HG03457 (cell line): ENCODE measurements at regions not wholly inside any gene's neighbourhood (a gene's known extent, or its start where the extent isn't known, plus 50 kb on each side); places are given as distances from the start of the nearest gene placed in this dataset.

Source experiments
- ATAC-seq: cut with Tn5 transposase; IDR thresholded peaks from one replicate; pipeline ENCODE4 v1.9.1; 2021; ENCODE audit warnings: moderate number of reproducible peaks; ENCODE audit not compliant: unreplicated experiment

GRCh38 chr2:117067900-117068299 lies 746.6 kb upstream of the DDX18 start:
- ATAC-seq, result no peak

- ATAC-seq, result no peak
Observed at GRCh38 chr2:117068371-117068770, 746.1 kb upstream of the DDX18 start.

DNA sequence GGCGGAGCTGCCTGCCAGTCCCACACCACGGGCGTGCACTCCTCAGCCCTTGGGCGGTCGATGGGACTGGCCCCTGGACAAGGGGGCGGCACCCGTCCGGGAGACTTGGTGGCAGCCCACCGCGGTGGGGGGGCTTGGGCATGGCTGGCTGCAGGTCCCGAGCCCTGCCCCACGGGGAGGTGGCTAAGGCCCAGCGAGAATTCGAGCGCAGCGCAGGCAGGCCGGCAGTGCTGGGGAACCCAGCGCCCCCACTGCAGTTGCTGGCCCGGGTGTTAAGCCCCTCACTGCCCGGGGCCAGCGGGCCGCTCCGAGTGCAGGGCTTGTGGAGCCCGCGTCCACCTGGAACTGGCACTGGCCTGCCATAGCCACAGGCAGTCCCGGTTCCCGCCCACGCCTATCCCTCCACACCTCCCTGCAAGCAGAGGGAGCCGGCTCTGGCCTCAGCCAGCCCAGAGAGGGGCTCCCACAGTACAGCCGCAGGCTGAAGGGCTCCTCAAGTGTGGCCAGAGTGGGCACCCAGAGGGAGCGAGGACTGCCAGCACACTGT lies 742.9 kb upstream of the DDX18 start:
- no peak for ATAC-seq

DNA sequence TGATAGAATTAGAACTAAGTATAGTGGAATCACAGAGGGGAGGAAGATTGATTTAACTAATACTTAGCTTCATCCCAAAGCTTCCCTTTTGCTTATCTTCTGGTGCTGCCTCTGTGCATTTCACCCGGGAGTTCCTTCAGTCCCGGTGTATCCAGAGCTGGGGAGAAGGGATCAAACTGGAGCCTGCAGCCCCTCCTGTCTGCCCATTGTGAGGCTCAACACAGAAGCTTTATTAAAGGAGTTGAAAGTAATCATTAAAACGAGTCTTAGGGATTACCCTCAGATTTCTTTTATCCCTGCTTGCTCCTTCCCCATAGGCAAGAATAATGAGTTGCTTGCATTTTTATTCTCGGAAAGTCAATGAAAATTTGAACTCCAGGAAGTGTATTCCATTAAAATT lies 739.7 kb upstream of the DDX18 start:
- ATAC-seq, result no peak

- no peak for ATAC-seq
Observed at GRCh38 chr2:117085256-117085655, 729.2 kb upstream of the DDX18 start.

GRCh38 chr2:117085737-117086136 lies 728.8 kb upstream of the DDX18 start:
- no peak for ATAC-seq

DNA sequence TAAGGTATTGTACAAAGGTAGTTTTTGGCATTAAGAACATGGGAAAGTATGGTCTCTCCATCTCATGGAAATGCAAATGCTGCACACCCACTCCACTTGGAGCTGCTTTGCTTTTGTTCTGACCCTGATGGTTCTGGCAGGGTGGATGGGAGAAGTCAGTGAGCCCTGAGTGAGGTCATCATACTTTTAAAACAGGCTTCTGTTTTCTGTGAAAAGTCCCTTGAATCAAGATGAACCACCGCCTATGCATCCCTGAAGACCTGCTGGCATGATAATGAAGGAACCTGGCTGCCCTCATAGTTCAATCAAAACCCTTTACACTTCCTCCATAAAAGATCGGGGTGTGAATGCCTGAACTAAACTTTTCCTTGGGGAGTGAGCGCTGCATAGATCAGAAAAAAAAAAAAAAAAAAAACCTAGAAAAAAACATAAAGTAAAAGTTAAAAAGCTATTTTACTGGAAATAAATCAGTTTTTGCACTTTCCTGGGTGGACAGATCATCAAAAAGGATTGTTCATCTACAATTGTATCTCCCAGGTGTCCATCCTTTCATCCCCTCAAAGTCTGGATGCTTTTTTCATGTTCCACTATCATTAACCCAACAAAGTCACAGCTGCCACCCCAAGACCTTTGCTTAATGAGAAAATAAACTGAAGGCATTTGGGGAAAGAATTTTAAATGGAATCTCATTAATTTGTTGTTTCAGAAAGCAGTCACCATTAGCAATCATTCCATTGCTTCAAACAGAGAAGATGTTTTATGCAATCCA lies 728.1 kb upstream of the DDX18 start:
- no peak for ATAC-seq

- no peak for ATAC-seq
Observed at GRCh38 chr2:117086943-117087250, 727.6 kb upstream of the DDX18 start.

DNA sequence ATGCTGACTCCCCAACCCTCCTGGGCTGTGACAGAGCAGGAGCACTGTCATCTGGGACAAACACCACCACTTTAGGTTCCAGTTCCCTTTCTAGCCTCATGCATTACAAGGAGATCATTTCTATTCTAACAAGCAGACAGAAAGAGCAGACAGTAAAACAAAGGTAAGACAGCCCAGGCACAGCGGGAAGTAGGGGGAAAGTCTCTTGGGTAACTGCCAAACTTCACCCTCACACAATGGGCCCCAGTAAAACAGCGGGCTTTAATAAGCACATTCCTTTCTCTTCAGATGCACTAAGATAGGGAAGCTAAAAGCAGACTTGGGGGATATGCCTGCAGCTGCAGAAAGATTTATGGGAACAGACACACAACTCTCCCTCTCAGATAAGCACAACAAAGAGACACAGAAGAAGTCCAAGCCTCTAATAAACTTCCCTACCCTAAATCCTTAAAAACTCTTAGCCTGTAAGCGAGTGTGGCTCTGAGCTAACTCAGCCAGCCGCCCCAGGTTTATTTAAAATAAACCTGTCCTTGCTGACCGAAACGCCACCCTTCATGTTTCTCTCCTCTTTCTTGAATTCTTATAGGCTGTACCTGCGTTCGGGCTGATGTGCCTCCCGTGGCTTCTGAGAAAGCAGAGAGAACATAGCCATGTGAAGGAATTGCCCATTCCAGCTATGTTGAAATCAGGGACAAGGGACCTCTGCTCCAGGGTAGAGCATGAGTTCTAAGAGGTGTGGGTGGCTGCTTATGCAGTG lies 726.8 kb upstream of the DDX18 start:
- ATAC-seq, result no peak

DNA sequence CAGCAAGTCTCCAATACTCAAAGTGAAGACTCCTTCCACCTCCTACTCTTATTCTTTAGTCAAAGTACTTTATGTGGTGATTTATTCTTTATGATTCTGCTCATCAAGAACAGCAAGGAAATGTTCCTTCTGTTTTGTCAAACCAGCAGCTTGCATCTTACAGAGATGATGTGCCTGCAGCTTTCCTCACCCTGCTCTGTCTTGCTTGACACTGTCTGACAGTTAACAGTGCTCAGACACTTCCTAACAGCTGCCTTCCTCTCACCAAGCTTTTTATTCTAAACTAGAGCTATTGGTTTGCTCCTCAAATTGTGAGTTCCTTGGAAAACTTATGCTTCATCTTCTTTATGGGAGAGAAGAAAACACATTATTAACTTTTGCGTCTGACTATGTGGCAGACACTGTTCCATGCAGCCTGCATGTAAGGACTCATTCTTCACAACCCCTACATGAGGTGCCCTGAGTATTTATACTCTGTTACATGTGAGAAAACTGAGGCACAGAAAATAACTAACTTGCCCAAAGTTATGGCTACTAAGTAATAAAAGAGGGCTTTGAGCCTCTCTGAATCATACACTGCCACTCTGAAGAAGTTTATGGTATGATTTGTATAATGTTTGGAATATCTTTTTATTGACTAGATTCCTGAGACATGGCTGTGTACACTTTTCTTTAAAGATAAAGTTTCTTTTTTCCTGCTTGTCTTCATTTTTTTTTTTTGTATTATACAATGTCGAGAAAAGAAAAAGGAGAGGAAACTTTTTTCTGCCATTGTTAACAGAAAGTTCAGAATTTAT lies 723.3 kb upstream of the DDX18 start:
- no peak for ATAC-seq

GRCh38 chr2:117101613-117102012 lies 712.9 kb upstream of the DDX18 start:
- no peak for ATAC-seq

DNA sequence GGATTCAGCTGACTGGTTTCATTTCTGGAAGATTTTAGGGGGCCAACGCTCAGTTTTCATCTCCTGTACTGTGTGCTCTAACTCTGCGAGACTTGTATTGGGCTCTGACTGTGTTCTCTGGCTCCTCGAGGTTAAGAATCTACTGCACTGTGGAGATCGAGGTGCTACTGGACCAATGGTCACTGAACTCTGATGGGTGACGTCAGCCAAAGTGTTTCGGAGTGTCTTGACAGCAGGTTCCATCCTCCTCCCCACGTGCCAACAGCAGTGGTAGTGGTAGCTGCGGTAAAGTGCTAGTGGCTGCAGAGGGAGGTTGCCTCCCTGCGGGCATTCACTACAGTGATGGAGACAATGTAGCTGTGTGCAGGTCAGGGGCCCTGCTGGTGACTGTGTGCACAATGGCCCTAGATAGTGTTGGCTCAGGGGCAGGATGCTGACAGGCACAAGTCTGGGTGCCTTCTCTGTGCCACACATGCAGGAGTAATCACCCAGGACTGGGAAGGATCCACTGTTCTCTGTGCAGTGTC lies 705.7 kb upstream of the DDX18 start:
- no peak for ATAC-seq

DNA sequence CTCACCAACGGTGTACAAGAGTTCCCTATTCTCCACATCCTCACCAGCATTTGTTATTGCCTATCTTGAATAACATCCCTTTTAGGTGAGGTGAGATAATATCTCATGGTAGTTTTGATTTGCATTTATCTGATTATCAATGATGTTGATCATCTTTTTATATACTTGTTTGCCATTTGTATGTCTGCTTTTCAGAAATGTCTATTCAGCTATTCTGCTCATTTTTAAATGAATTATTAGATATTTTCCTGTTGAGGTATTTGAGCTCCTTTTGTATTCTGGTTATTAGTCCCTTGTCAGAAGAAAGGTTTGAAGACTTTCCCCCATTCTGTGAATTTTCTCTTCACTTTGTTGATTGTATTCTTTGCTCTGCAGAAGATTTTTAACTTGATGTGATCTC lies 695.5 kb upstream of the DDX18 start:
- ATAC-seq, result no peak

- no peak for ATAC-seq
Observed at GRCh38 chr2:117123362-117123761, 691.1 kb upstream of the DDX18 start.

DNA sequence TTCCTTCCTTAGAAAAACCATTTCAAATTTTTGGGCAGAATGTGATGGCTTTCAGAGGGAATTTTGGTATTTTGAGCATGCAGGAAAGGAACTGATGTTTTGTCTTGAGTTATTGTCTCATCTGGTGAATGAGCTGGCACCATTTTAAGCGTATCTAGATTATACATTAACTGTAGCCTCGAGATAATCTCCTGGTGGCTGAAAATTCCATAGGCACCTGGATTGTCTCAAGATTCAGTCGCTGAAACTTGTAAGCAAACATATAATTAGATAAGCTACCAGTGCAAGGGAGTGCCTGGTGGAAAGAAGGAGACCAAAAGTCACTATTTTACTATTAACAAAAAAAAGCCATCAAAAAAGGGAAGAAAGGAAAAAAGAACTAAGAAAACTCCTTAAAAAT lies 687.8 kb upstream of the DDX18 start:
- no peak for ATAC-seq

DNA sequence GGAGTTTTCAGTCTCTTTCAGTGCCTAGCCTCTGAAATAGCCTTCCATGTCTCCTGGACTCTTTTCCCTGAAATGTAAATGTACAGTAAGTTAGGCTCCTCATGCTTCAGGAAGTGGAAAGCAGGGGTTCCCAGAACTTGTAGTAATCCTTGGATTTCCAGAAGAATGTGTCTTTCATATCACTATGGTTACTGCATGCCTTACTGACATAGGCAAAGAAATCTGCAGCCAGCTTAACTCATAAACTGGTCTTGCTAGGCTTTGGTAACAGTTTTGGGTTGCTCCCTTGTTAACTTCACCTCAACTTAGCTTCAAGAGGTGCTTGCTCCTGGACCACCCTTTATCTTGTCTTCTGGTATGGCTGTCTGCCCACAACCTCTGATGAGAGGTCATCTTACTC lies 686.8 kb upstream of the DDX18 start:
- ATAC-seq, result no peak

DNA sequence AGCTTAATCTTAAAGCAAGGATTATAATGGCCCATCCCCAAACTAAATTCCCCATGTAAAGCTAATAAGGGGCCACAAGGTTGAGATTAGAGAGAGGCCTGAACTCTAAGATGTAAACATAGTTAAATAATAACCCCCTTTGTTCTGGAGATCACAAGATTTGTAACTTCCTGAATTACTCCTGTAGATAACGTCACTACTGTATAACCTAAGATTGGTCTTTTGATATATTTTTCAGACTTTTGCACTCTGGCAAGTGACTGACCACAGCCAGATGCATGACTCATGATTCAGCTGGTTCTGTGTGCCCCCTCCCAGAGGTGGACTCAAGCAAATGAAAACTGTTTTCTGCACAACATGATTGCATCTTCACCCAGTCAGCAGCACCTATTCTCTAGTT lies 686.0 kb upstream of the DDX18 start:
- ATAC-seq, result no peak

- ATAC-seq, result no peak
Observed at GRCh38 chr2:117137371-117137770, 677.1 kb upstream of the DDX18 start.

DNA sequence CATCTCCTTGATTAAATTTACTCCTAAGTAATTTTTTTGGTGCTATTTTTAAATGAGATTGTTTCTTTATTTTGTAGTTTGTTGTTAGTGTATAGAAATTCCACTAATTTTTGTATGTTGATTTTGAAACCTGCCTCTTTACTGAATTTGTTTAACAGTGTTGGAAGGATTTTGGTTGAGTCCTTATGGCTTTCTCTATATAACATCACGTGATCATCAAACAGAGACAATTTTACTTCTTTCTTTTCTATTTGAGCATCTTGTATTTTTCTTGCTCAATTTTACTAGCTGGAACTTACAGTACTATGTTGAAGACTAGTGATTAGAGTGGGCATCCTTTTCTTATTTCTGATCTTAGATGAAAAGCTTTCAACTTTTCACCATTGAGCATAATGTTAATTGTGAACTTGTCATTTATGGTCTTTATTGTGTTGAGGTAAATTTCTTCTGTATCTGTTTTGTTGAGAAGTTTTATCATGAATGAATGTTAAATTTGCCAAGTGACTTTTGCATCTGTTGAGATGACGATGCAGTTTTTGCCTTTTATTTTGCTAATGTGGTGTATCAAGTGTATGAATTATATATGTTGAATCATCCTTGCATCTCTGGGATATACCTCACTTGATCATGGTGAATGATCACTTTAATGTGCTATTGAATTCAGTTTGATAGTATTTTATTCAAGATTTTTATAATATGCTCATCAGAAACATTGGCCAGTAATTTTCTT lies 645.3 kb upstream of the DDX18 start:
- no peak for ATAC-seq

- no peak for ATAC-seq
Observed at GRCh38 chr2:117170897-117171296, 643.6 kb upstream of the DDX18 start.

DNA sequence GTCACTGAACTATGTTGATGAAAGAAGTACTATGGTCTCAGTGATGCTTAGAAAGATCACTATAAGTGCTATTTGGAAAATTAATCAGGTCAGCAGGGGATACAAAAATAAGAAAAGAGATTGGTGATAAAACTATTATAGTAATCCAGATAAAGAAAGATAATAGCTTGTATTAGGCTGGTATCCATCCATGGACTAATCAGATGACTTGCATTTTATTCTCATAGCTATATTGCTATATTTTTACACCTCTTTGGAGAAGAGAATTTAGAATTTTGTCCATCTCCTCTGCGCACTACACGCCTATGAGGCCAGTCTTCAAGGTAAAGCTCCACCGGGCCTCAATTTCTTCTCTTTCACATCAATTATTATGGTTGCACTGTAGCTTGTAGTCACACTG lies 635.1 kb upstream of the DDX18 start:
- ATAC-seq, result no peak
